Activated B cell treated with CpG ODN at 0.5 μM for 24 hours (primary cell): ENCODE measurements at regions not wholly inside any gene's neighbourhood (a gene's known extent, or its start where the extent isn't known, plus 50 kb on each side); places are given as distances from the start of the nearest gene placed in this dataset.

Experiments
- ATAC-seq: fragments of 200-7000 bp; cut with Tn5 transposase; one replicate; pipeline ENCODE4 v1.10.0; 2021; ENCODE audit warnings: low read depth, mild to moderate bottlenecking, moderate library complexity
- CTCF ChIA-PET: fragments of 350-600 bp; sonication (Branson Sonifier 250); formaldehyde crosslinking; loops from one replicate; lab custom pipeline; 2021; ENCODE audit warnings: antibody characterized with exemption; lab: Charles Lee
- POLR2A ChIA-PET: fragments of 350-600 bp; sonication (Branson Sonifier 250); formaldehyde crosslinking; loops from one replicate; lab custom pipeline; 2021; ENCODE audit warnings: antibody characterized with exemption; lab: Charles Lee
- DNase-seq: peaks from one replicate; pipeline ENCODE4 v3.0.0; 2022
- H3K27ac Mint-ChIP-seq: one replicate; pipeline ENCODE4 v1.8.0; 2020; ENCODE audit warnings: mixed read lengths
- H3K27me3 Mint-ChIP-seq: one replicate; pipeline ENCODE4 v1.8.0; 2021; ENCODE audit warnings: mixed read lengths
- H3K36me3 Mint-ChIP-seq: one replicate; pipeline ENCODE4 v1.8.0; 2021; ENCODE audit warnings: low read depth, mixed read lengths
- H3K4me1 Mint-ChIP-seq: one replicate; pipeline ENCODE4 v1.8.0; 2021; ENCODE audit warnings: mixed read lengths
- H3K4me3 Mint-ChIP-seq: one replicate; pipeline ENCODE4 v1.8.0; 2020; ENCODE audit warnings: mild to moderate bottlenecking, mixed read lengths
- H3K9me3 Mint-ChIP-seq: one replicate; pipeline ENCODE4 v1.8.0; 2020; ENCODE audit warnings: mixed read lengths
- intact Hi-C: fragments of 100-400 bp; cut with micrococcal nuclease; formaldehyde crosslinking; loops from one replicate; pipeline ENCODE4 v1.15.1; 2024
- TF ChIP-seq, protein P1 (sequence below): fragments of 200-600 bp; IDR thresholded peaks from one replicate; pipeline ENCODE4 v1.8.0; 2022; ENCODE audit warnings: antibody characterized with exemption, mild to moderate bottlenecking

DNA sequence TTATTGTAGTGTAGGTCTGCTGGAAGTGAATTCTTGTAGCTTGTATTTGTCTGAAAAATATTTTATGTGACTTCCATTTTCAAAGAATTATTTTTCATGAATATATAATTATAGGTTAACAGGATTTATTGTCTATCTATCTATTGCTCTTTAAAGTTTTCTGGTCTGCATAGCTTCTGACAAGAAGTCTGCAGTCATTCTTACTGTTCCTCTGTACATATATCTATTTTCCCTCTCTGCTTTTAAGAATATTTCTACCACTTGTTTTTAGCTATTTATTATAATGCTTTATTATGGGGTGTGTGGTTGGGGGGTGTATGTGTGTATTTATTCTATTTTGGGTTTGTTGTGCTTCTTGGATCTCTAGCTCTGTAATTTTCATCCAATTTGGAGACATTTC lies 77.4 kb downstream of the ETS2 start:
- Mint-ChIP-seq H3K9me3 (peaks cover 41% of the 10 kb centered on the region), H3K4me3 (no peak overlapping the region), H3K27ac (no peak overlapping the region), H3K4me1 (no peaks in the 10 kb centered on the region), H3K27me3 (no peaks in the 10 kb centered on the region), H3K36me3 (no peaks in the 10 kb centered on the region)
- TF ChIP-seq, protein P1, sequence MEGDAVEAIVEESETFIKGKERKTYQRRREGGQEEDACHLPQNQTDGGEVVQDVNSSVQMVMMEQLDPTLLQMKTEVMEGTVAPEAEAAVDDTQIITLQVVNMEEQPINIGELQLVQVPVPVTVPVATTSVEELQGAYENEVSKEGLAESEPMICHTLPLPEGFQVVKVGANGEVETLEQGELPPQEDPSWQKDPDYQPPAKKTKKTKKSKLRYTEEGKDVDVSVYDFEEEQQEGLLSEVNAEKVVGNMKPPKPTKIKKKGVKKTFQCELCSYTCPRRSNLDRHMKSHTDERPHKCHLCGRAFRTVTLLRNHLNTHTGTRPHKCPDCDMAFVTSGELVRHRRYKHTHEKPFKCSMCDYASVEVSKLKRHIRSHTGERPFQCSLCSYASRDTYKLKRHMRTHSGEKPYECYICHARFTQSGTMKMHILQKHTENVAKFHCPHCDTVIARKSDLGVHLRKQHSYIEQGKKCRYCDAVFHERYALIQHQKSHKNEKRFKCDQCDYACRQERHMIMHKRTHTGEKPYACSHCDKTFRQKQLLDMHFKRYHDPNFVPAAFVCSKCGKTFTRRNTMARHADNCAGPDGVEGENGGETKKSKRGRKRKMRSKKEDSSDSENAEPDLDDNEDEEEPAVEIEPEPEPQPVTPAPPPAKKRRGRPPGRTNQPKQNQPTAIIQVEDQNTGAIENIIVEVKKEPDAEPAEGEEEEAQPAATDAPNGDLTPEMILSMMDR = no peak
- DNase-seq (no peak), ATAC-seq (no peak)
- intact Hi-C loops = no loop called here
- ChIA-PET POLR2A (no interaction called here), CTCF (no interaction called here)

DNA sequence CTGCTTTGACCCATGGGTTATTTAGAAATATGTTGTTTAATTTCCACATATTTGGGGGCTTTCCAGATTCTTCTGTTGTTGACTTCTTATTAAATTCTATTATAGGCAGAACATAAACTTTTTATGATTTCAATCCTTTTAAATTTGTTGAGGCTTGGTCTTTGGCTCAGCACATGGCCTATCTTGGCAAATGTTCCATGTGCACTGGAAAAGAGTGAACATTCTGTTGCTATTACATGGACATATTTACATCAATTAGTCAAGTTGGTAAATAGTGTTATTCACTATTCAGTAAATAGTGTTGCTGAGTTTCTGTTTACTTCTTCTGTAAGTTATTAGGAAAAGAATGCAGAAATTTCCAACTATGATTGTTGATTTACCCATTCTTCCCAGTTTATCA lies 75.4 kb downstream of the ETS2 start:
- intact Hi-C loops = no loop called here
- Mint-ChIP-seq H3K27me3 (no peaks in the 10 kb centered on the region), H3K36me3 (no peaks in the 10 kb centered on the region), H3K9me3 (peaks cover 34% of the 10 kb centered on the region), H3K4me1 (no peaks in the 10 kb centered on the region), H3K27ac (no peak overlapping the region), H3K4me3 (no peak overlapping the region)
- ATAC-seq (no peak), DNase-seq (no peak)
- ChIA-PET POLR2A (no interaction called here), CTCF (no interaction called here)
- TF ChIP-seq, protein P1 = no peak

DNA sequence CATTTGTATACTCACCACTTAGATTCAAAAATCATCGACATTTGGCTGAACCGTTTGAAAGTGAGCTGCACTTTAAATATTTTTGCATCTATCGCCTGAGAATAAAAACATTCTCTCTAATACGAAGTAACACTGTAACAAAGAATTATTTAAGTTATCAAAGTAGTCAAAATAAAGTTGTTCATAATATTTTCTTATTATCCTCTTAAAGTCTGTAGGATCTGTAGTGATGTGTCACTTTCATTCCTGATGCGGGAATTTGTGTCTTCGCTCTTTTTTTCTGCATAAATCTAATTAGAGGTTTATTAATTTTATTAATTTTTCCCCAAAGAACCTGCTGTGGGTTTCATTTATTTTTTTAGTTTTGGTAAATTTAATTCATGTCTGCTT lies 74.8 kb downstream of the ETS2 start:
- ChIA-PET CTCF (no interaction called here), POLR2A (no interaction called here)
- DNase-seq = no peak
- ATAC-seq = no peak
- Mint-ChIP-seq H3K9me3 (peaks cover 30% of the 10 kb centered on the region), H3K27me3 (no peaks in the 10 kb centered on the region), H3K4me1 (no peaks in the 10 kb centered on the region), H3K36me3 (no peaks in the 10 kb centered on the region), H3K4me3 (no peak overlapping the region), H3K27ac (no peak overlapping the region)
- intact Hi-C loops = no loop called here
- TF ChIP-seq, protein P1 = no peak

DNA sequence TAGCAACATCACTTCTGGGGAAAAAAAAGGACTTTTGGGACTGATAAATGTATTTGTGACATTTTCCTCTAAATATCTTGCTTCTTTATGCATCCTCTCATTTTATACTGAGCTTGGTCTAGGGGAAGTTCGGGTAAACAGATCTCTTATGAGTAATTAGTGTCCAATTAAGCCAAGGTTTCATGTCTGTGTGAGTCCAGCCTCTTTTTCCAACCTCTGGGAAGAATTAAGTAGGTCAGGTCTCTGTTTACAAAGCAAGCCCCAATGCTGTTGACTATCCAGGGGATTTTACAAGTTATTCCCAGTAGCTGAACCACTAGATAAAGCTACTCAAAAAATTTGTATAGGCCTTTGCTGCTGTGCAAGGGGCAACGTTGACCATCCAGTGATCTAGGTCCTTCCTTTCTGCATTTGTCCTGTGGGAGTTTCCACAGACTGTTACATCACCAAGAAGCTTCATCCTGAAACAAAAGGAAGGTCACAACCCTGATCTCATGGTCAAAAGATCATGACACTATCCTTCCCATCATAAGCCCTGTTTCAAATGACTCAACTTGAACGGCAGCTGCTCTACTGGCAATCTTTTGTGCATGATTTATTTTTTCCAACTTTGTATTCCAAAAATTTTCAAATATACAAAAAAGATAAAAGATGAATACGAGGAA lies 74.3 kb downstream of the ETS2 start:
- H3K27me3 Mint-ChIP-seq = no peaks in the 10 kb centered on the region
- DNase-seq (no peak), ATAC-seq (no peak)
- TF ChIP-seq, protein P1 = no peak
- ChIA-PET CTCF (no interaction called here), POLR2A (no interaction called here)
- intact Hi-C loops = no loop called here
- no peaks in the 10 kb centered on the region for H3K36me3 Mint-ChIP-seq
- H3K9me3 Mint-ChIP-seq = peaks cover 28% of the 10 kb centered on the region
- no peak overlapping the region for H3K27ac Mint-ChIP-seq
- H3K4me1 Mint-ChIP-seq = no peaks in the 10 kb centered on the region
- H3K4me3 Mint-ChIP-seq = no peak overlapping the region

DNA sequence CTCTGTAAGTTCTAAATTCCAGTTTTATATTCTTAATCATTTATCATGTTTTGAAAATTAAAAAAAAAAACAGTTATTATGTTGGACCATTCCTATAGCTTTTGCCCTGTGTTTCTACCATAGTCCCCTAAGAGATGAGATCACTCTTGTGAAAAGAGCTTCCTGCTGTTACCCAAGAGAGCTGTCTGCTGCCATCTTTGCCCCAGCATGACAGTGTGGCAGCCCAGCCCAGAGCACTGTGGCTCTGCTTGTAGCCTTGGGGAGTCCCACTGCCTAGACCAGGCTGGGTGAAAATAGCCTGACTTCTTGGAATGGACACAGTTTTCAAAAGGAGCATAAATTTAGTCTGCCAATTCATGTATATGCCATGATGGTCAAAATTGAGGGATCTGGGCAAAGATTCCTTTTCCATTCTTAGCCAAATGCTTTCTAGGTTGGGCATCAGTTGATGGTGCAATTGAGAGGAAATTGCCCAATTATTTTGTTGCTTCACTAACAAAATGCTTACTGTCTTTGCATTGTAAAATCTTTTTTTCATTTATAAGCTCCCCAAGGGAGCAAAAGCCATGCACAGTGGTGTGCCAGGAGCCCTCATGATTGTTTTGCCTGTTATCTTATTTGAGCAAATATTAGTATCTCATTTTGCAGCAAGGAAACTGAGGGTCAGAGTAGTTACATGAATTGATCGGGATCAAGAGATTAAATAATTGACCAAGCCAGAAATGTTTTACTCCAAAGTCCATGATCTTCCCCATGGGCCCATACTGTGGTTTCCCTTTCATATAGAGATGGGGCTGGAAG lies 72.8 kb downstream of the ETS2 start:
- no peaks in the 10 kb centered on the region for H3K4me1 Mint-ChIP-seq
- H3K27me3 Mint-ChIP-seq = no peaks in the 10 kb centered on the region
- H3K9me3 Mint-ChIP-seq = peaks cover 20% of the 10 kb centered on the region
- POLR2A ChIA-PET = no interaction called here
- H3K4me3 Mint-ChIP-seq = no peak overlapping the region
- CTCF ChIA-PET = interaction anchor here (0.6 kb wide), 1 partner anchor 126 kb away, joined by 3 read pairs; no protein-coding TSS in a partner anchor
- no peaks in the 10 kb centered on the region for H3K36me3 Mint-ChIP-seq
- no peak overlapping the region for H3K27ac Mint-ChIP-seq
- no peak for ATAC-seq
- intact Hi-C loops = no loop called here
- no peak for DNase-seq
- TF ChIP-seq, protein P1 = no peak
